ENCODE measurements at regions not wholly inside any gene's neighbourhood (a gene's known extent, or its start where the extent isn't known, plus 50 kb on each side); places are given as distances from the start of the nearest gene placed in this dataset.

GRCh38 chr22:27267145-27267544 is 534.4 kb downstream of the MN1 start:
- no peak for DNase-seq

- no peak for DNase-seq
Observed at GRCh38 chr22:27269751-27270543, 531.6 kb downstream of the MN1 start.

DNA sequence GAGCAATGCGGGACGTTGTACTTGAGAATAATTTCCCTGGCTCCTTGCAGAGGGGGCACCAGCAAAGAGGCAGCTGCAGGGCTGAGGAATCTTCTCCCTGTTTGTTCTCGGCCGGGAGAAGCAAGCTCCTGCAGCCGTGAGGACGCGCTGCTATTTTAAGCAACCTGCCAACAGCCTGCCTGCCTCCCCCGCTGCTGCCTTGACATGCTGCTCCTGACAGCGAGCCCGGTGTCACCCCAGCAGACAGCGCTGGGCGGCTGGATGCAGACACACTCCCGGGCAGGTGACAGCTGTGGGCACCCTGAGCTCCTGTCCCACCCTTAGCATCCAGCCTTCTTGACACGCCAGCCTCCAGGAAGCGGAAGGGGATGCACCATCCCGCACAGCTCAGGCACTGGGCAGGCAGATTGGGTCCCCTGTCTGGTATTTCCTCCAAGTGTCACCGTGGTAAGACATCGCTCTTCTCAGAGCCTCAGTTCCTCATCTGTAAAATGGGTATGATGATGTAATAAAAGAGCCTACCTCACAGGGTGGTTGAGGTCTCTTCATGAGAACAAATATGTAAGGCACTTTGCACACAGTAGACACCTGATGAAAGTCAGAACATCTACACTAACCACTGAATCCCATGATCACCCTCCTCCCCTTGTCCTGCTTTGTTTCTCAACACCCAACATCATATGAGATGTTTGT is 530.6 kb downstream of the MN1 start:
- no peak for DNase-seq

DNA sequence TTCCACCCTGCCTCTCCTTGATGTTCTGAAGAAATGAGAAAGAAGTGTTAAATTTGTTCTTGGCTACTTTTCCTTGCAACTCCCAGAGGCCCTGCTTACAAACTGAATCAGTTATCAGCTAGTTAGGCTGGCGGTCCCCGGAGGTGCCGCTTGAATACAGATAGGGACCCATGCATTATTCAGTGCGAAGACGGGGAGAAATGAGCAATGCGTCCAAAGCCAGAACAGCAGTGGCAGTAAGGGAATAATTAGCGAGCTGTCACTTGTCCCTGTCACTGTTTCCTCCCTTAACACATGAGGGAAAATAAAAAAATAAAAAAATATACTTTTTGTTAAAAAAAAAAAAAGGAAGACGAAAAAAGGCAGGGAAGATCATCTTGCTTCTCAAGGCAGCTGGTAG is 528.1 kb downstream of the MN1 start:
- no peak for DNase-seq

DNA sequence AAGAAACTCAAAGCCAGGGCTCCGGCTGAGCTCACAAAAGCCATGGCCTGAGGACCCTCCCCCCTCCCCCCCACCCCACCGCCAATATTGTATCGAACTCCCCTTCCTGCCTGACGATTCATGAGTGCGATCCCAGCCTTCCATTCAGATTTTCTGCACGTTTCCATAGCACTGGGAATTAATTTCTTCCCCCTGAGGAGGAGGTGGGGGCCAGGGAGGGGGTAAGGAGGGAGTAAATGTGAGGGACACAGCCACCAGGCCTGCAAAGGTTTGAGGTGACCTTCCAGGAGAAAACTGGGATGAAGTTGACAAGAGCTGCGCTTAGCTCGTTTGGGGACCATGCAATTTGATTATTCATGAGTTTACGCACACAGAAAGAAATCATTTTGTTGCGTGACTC is 527.7 kb downstream of the MN1 start:
- DNase-seq: no peak

GRCh38 chr22:27274770-27275449 is 526.6 kb downstream of the MN1 start:
- no peak for DNase-seq

DNA sequence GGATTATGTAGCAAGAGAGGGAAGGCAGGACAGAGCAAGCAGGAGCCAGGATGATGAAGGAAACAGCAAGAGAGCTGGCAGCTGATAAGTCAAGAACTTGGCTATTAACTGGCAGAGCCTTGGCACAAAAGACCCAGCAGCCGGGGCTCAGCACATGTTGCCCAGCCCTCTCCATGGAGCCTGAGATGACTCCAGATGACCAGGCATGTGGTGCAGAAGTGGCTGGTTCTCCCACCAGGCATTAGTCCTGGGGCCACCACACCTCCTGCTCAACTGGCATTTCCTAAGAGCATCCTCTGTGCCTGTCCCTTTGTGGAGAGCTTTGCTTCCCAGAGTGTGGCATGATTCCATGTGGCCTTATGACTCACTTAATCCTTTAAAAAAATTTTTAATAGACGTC is 522.6 kb downstream of the MN1 start:
- DNase-seq: no peak

DNA sequence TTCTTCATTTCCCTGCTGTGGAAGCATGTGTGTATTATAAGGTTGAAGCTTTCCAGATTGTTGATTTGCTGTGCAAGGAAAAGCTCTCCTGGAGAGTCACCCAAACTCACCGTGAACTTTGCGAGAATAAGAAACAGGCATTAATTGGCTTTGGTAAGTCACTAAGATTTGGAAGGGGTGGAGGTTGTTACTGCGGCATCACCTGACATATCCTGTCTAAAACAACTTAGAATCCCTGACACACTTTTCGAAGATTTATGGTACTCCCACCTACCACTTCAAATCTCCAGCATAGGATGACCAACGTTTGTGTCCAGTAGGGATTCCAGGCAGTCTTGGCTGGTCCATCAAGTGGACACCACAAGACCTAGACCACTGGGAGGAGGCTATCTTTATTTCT is 518.3 kb downstream of the MN1 start:
- no peak for DNase-seq

DNA sequence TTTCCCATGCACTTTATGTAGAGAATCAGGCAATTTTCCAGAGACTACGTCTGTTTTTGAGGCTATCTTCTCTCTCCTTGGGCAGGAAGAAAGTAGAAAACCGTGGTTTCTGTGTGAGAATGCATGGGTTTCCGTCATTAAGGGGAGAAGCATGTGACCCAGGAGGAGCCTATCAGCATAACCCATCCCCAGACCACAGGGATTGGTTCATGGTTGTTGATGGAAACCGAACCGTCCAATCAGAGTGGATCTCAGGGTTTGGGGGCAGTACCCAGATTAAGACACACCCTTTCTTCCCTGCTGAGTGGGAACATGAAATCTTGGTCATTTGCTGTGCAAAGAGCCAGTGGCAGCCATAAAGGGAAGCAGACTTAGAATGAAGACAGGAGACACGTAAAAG is 517.8 kb downstream of the MN1 start:
- no peak for DNase-seq

GRCh38 chr22:27284324-27284723 is 517.2 kb downstream of the MN1 start:
- no peak for DNase-seq

- DNase-seq: no peak
Observed at GRCh38 chr22:27286711-27287110, 514.8 kb downstream of the MN1 start.

DNA sequence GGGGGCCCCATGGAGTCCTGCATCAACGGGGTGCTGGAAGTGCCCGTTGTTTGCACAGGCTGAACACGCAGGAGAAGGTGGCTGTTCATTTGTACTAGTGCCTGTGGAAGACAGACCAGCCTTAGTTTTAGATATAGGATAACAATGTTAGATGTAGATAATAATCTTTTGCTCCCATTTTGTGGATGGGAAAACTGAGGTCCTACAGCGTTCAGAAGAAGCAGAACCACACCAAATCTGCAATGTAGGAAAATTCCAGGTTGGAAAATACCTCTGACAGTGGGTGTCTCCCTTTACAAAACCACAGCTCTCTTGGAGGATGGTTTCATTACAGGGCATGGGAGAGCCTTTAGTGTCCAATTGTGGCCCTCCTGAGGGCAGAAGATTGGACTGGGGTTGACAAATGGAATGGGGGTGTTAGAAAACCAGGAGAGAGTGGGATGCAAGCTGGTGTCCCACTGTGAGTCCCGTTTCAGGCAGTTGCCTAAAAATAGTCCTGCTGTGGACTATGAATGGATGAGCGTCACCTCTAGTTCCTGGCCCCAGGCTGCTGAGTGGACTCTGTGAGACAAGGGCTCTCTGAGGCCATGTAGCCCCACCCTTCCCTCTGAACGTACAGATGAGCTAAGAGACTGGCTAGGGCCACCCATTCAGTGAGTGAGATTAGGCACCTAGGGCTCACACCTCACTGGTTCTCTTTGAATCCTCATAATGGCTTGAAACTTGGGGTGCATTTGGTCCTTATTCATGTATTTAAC is 508.8 kb downstream of the MN1 start:
- DNase-seq: no peak

DNA sequence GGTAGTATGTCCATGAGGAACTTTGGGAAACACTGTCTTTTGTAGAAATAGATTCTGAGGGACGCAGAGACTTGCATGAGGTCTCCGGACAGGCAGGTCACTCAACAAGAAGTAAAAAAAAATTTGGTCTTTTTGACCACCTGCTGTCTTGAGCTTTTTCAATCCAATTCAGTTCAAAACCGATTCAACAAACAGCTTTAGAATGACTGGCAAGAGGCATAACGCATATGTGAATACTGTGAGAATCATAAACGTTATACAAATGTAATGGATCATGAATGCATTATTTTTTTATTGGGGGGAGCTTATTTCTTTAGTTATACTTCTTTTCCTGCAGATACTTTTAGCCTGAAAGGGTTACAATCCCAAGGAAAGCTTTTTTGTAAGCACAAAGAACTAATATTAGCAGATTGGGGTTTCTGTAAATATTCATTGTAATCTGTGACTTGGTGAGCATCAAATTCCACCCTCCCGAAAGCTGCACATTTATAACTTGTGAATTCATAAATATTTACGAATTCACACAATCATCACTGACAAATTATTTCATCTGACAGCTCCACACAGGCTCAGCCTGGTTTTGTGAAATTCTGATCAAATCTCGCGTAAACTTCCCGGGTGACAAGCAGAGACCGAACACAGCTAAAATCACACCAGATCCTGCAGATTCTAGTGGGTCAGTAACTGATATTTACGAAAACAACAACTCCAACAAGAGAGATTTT is 507.7 kb downstream of the MN1 start:
- no peak for DNase-seq

- DNase-seq: no peak
Observed at GRCh38 chr22:27295040-27295439, 506.5 kb downstream of the MN1 start.

- no peak for DNase-seq
Observed at GRCh38 chr22:27295605-27296004, 506.0 kb downstream of the MN1 start.

- DNase-seq: no peak
Observed at GRCh38 chr22:27296091-27296675, 505.4 kb downstream of the MN1 start.

- no peak for DNase-seq
Observed at GRCh38 chr22:27297125-27297524, 504.4 kb downstream of the MN1 start.

DNA sequence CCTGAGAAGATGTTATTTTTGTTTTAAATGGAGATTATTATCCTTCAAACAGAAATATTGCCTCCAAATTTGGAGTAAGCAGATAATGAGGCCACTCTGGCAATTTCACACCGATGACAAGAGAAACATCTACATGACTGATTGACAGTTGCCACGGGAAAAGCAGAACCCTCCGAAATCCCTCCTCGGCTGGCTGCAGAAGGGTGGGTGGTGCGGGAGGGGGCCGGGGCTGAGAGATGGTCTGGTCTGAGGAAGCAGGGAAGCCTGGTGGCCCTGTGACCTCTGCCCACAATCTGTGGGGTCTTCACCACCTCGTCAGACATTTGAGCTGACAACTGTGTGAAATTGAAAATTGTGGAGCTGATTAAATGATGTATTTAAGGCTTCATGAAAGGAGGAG is 503.2 kb downstream of the MN1 start:
- no peak for DNase-seq

GRCh38 chr22:27298742-27299141 is 502.8 kb downstream of the MN1 start:
- no peak for DNase-seq

DNA sequence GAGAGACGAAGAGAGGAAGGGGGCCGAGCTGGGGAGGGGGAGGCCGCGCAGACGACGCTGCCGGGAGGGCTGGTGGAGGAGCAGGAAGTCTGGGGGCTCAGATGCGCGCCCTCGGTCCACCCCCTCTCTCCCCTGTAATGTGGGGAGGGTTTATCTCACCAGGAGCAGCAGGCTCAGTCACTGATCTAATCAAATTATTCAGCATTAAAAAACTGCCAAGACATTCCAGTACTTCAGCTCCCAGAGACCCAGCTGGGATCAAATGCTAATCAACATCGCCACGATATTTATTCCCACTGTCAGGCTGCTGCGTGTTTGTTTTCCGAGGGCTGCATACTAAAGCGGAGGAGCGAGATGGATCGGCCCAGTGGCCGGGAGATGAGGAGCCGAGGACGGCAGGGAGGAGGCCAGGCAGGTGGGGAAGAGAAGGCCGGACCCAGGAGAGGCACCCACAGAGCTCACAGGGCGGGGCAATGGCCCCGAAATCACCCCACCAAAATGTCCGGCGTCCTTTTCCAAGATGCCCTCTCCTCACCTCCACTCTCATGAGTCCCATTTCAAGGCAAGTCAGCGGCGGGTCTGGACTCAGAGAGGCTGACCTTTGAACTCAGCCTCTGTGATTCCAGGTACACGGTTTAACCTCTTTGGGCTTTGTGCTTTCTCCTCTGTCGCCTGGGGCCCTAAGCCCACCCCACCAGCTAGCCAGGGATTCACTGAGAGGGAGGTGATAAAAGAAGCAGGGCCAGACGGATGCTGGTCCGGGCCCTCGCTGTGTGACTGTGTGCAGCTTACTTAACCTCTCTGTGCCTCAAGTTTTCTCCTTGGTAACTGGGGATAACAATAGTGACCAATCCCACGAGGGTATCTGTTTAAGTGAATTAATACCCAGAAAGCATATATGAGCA is 502.1 kb downstream of the MN1 start:
- DNase-seq: no peak

Measured in kidney glomerular epithelial cell (primary cell).